ENCODE measurements at regions not wholly inside any gene's neighbourhood (a gene's known extent, or its start where the extent isn't known, plus 50 kb on each side); places are given as distances from the start of the nearest gene placed in this dataset.

GRCh38 chr1:239799617-239800016, 292.1 kb upstream of the FMN2 start:
- TF ChIP-seq CTCF (conservative IDR thresholded peaks at IDR 0.05; ENCODE audit: low read depth, low read length) (no peak), SMC3 (IDR thresholded peaks at IDR 0.05; ENCODE audit: low read depth, low read length) (no peak), BHLHE40 (IDR thresholded peaks at IDR 0.05; ENCODE audit: low read depth, low read length) (no peak), USF2 (IDR thresholded peaks at IDR 0.05; ENCODE audit: low read depth, low read length) (no peak), RAD21 (IDR thresholded peaks at IDR 0.05; ENCODE audit: low read length) (no peak), POLR2A (IDR thresholded peaks at IDR 0.05; ENCODE audit: low read depth, low read length) (no peak), MXI1 (IDR thresholded peaks at IDR 0.05; ENCODE audit: borderline replicate concordance, low read depth, low read length) (no peak)

Measured in IMR-90 (cell line).